AG04449 (cell line): ENCODE measurements at regions not wholly inside any gene's neighbourhood (a gene's known extent, or its start where the extent isn't known, plus 50 kb on each side); places are given as distances from the start of the nearest gene placed in this dataset.

ENCODE experiments used
- CTCF ChIA-PET: fragments of 350-600 bp; formaldehyde crosslinking; extraction: SDS; loops from one replicate; lab custom pipeline; 2021; ENCODE audit warnings: antibody characterized with exemption; lab: Yijun Ruan, JAX
- POLR2A ChIA-PET: fragments of 400-600, 350-600 bp; formaldehyde crosslinking; extraction: SDS; loops from one replicate; lab custom pipeline; 2020; ENCODE audit warnings: antibody characterized with exemption, inconsistent platforms; lab: Yijun Ruan, JAX
- DNase-seq: peaks from one replicate; pipeline ENCODE4 v3.0.0-alpha.2; 2010; ENCODE audit warnings: low read depth, low spot score
- H3K4me3 ChIP-seq: 2 replicates; pipeline ENCODE4 v1.5.1; 2011; ENCODE audit warnings: low read depth, mild to moderate bottlenecking, control low read depth, low read length
- CTCF ChIP-seq: IDR thresholded peaks from one replicate; pipeline ENCODE4 v1.5.1; 2011; ENCODE audit warnings: mild to moderate bottlenecking, moderate library complexity, low read length, control low read depth, inconsistent platforms; ENCODE audit not compliant: insufficient read depth; ENCODE audit errors: missing control alignments

- POLR2A ChIA-PET = no interaction called here
These were observed 248.6 kb upstream of the JADE1 start for GRCh38 chr4:128560754-128561495.

GRCh38 chr4:128558896-128559679 lies 250.4 kb upstream of the JADE1 start:
- DNase-seq = no peak
- TF ChIP-seq CTCF = no peak
- ChIA-PET CTCF (interaction anchor here (1.1 kb wide), 1 partner anchor 16 kb away, joined by 5 read pairs; no protein-coding TSS in a partner anchor), POLR2A (no interaction called here)
- no peak overlapping the region for H3K4me3 ChIP-seq

More at GRCh38 chr4:128560754-128561495, 248.6 kb upstream of the JADE1 start:
- CTCF ChIA-PET = interaction anchor here (0.9 to 1.0 kb wide), 2 partner anchors 9 to 19 kb away, joined by 3 read pairs; no protein-coding TSS in a partner anchor
- no peak overlapping the region for H3K4me3 ChIP-seq
- DNase-seq = no peak
- TF ChIP-seq CTCF = no peak

- H3K4me3 ChIP-seq = no peak overlapping the region
- ChIA-PET CTCF (interaction anchor here (0.7 to 0.9 kb wide), 2 partner anchors 17 to 28 kb away, joined by 3 to 5 read pairs; no protein-coding TSS in a partner anchor), POLR2A (no interaction called here)
- TF ChIP-seq CTCF = no peak
- no peak for DNase-seq
These were observed 252.7 kb upstream of the JADE1 start for GRCh38 chr4:128556756-128557155.

- peak overlapping the region; percentile 65; the same call in 1 of the 2 replicates for H3K4me3 ChIP-seq
- DNase-seq = no peak
- ChIA-PET POLR2A (interaction anchor here (0.6 to 2.0 kb wide), 18 partner anchors 9 to 258 kb away, joined by 3 to 10 read pairs (median 4); partner anchors contain the start of gene JADE1), CTCF (interaction anchor here (0.6 to 3.3 kb wide), 9 partner anchors 10 to 362 kb away, joined by 3 to 10 read pairs (median 3); no protein-coding TSS in a partner anchor)
- TF ChIP-seq CTCF = no peak
These were observed 255.6 kb upstream of the JADE1 start for GRCh38 chr4:128553686-128554515.

- POLR2A ChIA-PET = interaction anchor here (1.0 to 2.0 kb wide), 13 partner anchors 17 to 259 kb away, joined by 3 to 10 read pairs (median 4); partner anchors contain the start of gene JADE1
- CTCF ChIA-PET = interaction anchor here (0.7 to 3.3 kb wide), 5 partner anchors 9 to 327 kb away, joined by 3 to 10 read pairs (median 3); no protein-coding TSS in a partner anchor
- DNase-seq = no peak
- no peak for TF ChIP-seq CTCF
- peak overlapping the region; percentile 65; the same call in 1 of the 2 replicates for H3K4me3 ChIP-seq
These were observed 257.0 kb upstream of the JADE1 start for GRCh38 chr4:128552586-128552907.
